Endothelial cell of umbilical vein (primary cell): ENCODE measurements at regions not wholly inside any gene's neighbourhood (a gene's known extent, or its start where the extent isn't known, plus 50 kb on each side); places are given as distances from the start of the nearest gene placed in this dataset.

Experiments
- BruUV-seq: library from RNA; stranded (reverse); fragments of 400-500 nt; replicated peaks from 2 replicates; lab custom pipeline; 2021; lab: Mats Ljungman, UMichigan
- CTCF ChIA-PET: fragments of 300-600, 350-600 bp; sonication (Branson Sonifier 250); formaldehyde crosslinking; loops from one replicate; lab custom pipeline; 2021; ENCODE audit warnings: antibody characterized with exemption, inconsistent platforms; lab: Charles Lee
- POLR2A ChIA-PET: fragments of 300-600, 350-600 bp; sonication (Branson Sonifier 250); formaldehyde crosslinking; loops from one replicate; lab custom pipeline; 2021; ENCODE audit warnings: antibody characterized with exemption, inconsistent platforms; lab: Charles Lee
- DNase-seq: peaks from one replicate; pipeline ENCODE4 v3.0.0-alpha.2; 2011; ENCODE audit warnings: low read depth, low spot score
- FAIRE-seq: peaks from 2 replicates; lab custom pipeline; 2011; peaks lifted over from hg19 to GRCh38; lab: Jason Lieb, UNC
- H2AFZ ChIP-seq: 2 replicates; pipeline ENCODE4 v1.6.0; 2012; ENCODE audit warnings: low read depth, low read length, control low read depth, inconsistent platforms
- H3K27ac ChIP-seq: 2 replicates; pipeline ENCODE4 v1.5.1; 2011; ENCODE audit warnings: low read depth, mild to moderate bottlenecking, control low read depth, low read length, moderate library complexity; ENCODE audit not compliant: insufficient read depth
- H3K27me3 ChIP-seq, 2 experiments: 2 replicates each; pipeline versions ENCODE4 v1.6.0 to v1.6.1; 2011; ENCODE audit warnings: low read length in 2 of 2, mixed read lengths in 1 of 2; ENCODE audit not compliant: control insufficient read depth in 2 of 2, insufficient read depth in 2 of 2
- H3K36me3 ChIP-seq, 2 experiments: 2 replicates in 1 of 2; 3 replicates in 1 of 2; pipeline ENCODE4 v1.5.1; 2011; ENCODE audit warnings: low read length in 2 of 2, mild to moderate bottlenecking in 1 of 2, moderate library complexity in 1 of 2; ENCODE audit not compliant: control insufficient read depth in 2 of 2, insufficient read depth in 2 of 2; ENCODE audit errors: extremely low read depth in 1 of 2
- H3K4me1 ChIP-seq: 3 replicates; pipeline ENCODE4 v1.5.1; 2011; ENCODE audit warnings: mild to moderate bottlenecking, low read length; ENCODE audit not compliant: control insufficient read depth, insufficient read depth; ENCODE audit errors: extremely low read depth
- H3K4me2 ChIP-seq: 2 replicates; pipeline ENCODE4 v1.6.1; 2011; ENCODE audit warnings: low read length, control low read depth, mixed read lengths; ENCODE audit not compliant: insufficient read depth
- H3K4me3 ChIP-seq, 3 experiments: fragments of 200-600 bp in 1 of 3; sonication (generic), shearing (Covaris generic) in 1 of 3; replicated peaks in 1 of 3; 2 replicates each; pipeline ENCODE4 v1.5.1; 2011 to 2016; ENCODE audit warnings: control low read depth in 3 of 3, low read length in 3 of 3, mild to moderate bottlenecking in 2 of 3, inconsistent platforms in 1 of 3, low read depth in 1 of 3, moderate library complexity in 1 of 3; ENCODE audit not compliant: insufficient read depth in 1 of 3
- H3K79me2 ChIP-seq: 2 replicates; pipeline ENCODE4 v1.6.0; 2012; ENCODE audit warnings: low read length, inconsistent platforms; ENCODE audit not compliant: control insufficient read depth, insufficient read depth
- H3K9ac ChIP-seq: replicated peaks from 2 replicates; pipeline ENCODE3; 2011; ENCODE audit warnings: low read length, control low read depth; ENCODE audit not compliant: insufficient read depth; ENCODE audit errors: extremely low read depth
- H3K9me1 ChIP-seq: replicated peaks from 3 replicates; pipeline ENCODE4 v1.6.0; 2011; ENCODE audit warnings: mild to moderate bottlenecking, low read length; ENCODE audit not compliant: control insufficient read depth, insufficient read depth; ENCODE audit errors: extremely low read depth
- H3K9me3 ChIP-seq: replicated peaks from 2 replicates; pipeline ENCODE4 v1.5.1; 2012; ENCODE audit warnings: low read length, inconsistent platforms; ENCODE audit not compliant: control insufficient read depth, insufficient read depth
- H4K20me1 ChIP-seq: replicated peaks from 2 replicates; pipeline ENCODE3; 2011; ENCODE audit warnings: mild to moderate bottlenecking, low read length; ENCODE audit not compliant: control insufficient read depth, insufficient read depth; ENCODE audit errors: extremely low read depth
- CTCF ChIP-seq, 2 donors: IDR thresholded peaks; 1 replicate in 1 of 2; 2 replicates in 1 of 2; pipeline ENCODE4 v1.5.1; 2011; ENCODE audit warnings: low read length in 2 of 2, mild to moderate bottlenecking in 2 of 2, moderate library complexity in 2 of 2, control low read depth in 1 of 2, inconsistent platforms in 1 of 2, low read depth in 1 of 2; ENCODE audit not compliant: insufficient read depth in 1 of 2; ENCODE audit errors: extremely low read depth in 1 of 2
- EZH2 ChIP-seq: IDR thresholded peaks from 2 replicates; pipeline ENCODE4 v1.6.1; 2012; ENCODE audit warnings: borderline replicate concordance, low read depth, mild to moderate bottlenecking, moderate library complexity, low read length, inconsistent platforms; ENCODE audit not compliant: severe bottlenecking
- FOS ChIP-seq: IDR thresholded peaks from 2 replicates; pipeline ENCODE4 v1.6.1; 2011; ENCODE audit warnings: mild to moderate bottlenecking, low read length, moderate library complexity, borderline replicate concordance; ENCODE audit not compliant: insufficient read depth
- GATA2 ChIP-seq: IDR thresholded peaks from 2 replicates; pipeline ENCODE4 v1.7.0; 2011; ENCODE audit warnings: low read depth, mild to moderate bottlenecking, moderate library complexity, mixed read lengths, low read length; ENCODE audit not compliant: insufficient read length, insufficient read depth
- JUN ChIP-seq: IDR thresholded peaks from 2 replicates; pipeline ENCODE4 v1.6.1; 2011; ENCODE audit warnings: borderline replicate concordance, low read depth; ENCODE audit not compliant: insufficient read length, insufficient read depth
- MAX ChIP-seq: IDR thresholded peaks from 2 replicates; pipeline ENCODE4 v1.6.1; 2011; ENCODE audit not compliant: insufficient read depth, insufficient read length
- MYC ChIP-seq: IDR thresholded peaks from one replicate; pipeline ENCODE4 v1.6.1; 2011; ENCODE audit warnings: mild to moderate bottlenecking, low read depth, low read length
- POLR2A ChIP-seq: IDR thresholded peaks from 2 replicates; pipeline ENCODE4 v1.6.1; 2012; ENCODE audit warnings: low read depth, mild to moderate bottlenecking, control low read depth, low read length
- POLR2AphosphoS5 ChIP-seq: IDR thresholded peaks from 2 replicates; pipeline ENCODE4 v1.6.1; 2012; ENCODE audit warnings: low read depth, mild to moderate bottlenecking, control low read depth, low read length, moderate library complexity; ENCODE audit not compliant: insufficient read depth
- dilution Hi-C: fragments of 300-500 bp; cut with MboI; formaldehyde crosslinking; loops from one replicate; pipeline ENCODE4 v1.15.0; 2019; ENCODE audit warnings: low sequenced_read_pairs; ENCODE audit not compliant: extremely low pct_ligation_motif_present
- intact Hi-C: fragments of 100-400 bp; cut with micrococcal nuclease; formaldehyde crosslinking; loops from one replicate; pipeline ENCODE4 v1.10.0; 2022

GRCh38 chr4:28799696-28800095 is 1920.5 kb upstream of the PCDH7 start:
- CTCF ChIA-PET: no interaction called here
- Histone ChIP-seq H3K9me3 (no peaks in the 10 kb centered on the region), H3K4me3 (no peak overlapping the region), H3K36me3 (no peaks in the 10 kb centered on the region), H3K79me2 (no peaks in the 10 kb centered on the region), H3K27me3 (no peaks in the 10 kb centered on the region), H2AFZ (no peak overlapping the region), H3K4me1 (no peaks in the 10 kb centered on the region), H3K9me1 (no peaks in the 10 kb centered on the region), H3K4me2 (no peak overlapping the region), H3K9ac (no peak overlapping the region), H3K27ac (no peak overlapping the region), H4K20me1 (no peaks in the 10 kb centered on the region)
- intact Hi-C loops (no loop called here), dilution Hi-C loops (no loop called here)
- no peak for TF ChIP-seq GATA2
- TF ChIP-seq POLR2AphosphoS5: no peak
- no peak for TF ChIP-seq JUN
- no peak for TF ChIP-seq MYC
- TF ChIP-seq POLR2A: no peak
- TF ChIP-seq FOS: no peak
- TF ChIP-seq EZH2: no peak
- TF ChIP-seq MAX: no peak
- TF ChIP-seq CTCF (IDR thresholded peaks at IDR 0.05; ENCODE audit: extremely low read depth in 1 of 2, insufficient read depth in 1 of 2, low read depth in 1 of 2, low read length in 2 of 2): no peak
- POLR2A ChIA-PET: no interaction called here
- FAIRE-seq (no peak), DNase-seq (no peak)
- BruUV-seq: no TSS peak
